ENCODE measurements at regions not wholly inside any gene's neighbourhood (a gene's known extent, or its start where the extent isn't known, plus 50 kb on each side); places are given as distances from the start of the nearest gene placed in this dataset.
"Not testable (repeated sequence)": the region's sequence is repeated elsewhere in the genome, so short reads cannot be mapped to it uniquely, and the experiment has no call there.

- no peak for DNase-seq (ENCODE audit: low read depth)
Measured at GRCh38 chr13:71382285-71382684, 484.7 kb downstream of the DACH1 start.

DNA sequence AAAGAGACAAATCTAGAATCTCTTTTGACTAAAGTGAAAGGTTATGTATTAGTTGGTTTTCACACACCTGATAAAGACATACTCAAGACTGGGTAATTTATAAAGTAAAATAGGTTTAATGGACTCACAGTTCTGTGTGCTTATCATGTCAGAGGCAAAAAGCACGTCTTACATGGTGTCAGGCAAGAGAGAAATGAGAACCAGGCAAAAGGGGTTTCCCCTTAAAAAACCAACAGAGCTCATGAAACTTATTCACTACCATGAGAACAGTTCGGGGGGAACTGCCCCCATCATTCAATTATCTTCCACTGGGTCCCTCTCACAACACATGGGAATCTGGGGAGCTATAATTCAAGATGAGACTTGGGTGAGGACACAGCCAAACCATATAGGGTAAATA is 486.8 kb downstream of the DACH1 start:
- no peak for DNase-seq (ENCODE audit: low read depth)

GRCh38 chr13:71378961-71379905 is 487.8 kb downstream of the DACH1 start:
- DNase-seq (ENCODE audit: low read depth) = no peak

DNA sequence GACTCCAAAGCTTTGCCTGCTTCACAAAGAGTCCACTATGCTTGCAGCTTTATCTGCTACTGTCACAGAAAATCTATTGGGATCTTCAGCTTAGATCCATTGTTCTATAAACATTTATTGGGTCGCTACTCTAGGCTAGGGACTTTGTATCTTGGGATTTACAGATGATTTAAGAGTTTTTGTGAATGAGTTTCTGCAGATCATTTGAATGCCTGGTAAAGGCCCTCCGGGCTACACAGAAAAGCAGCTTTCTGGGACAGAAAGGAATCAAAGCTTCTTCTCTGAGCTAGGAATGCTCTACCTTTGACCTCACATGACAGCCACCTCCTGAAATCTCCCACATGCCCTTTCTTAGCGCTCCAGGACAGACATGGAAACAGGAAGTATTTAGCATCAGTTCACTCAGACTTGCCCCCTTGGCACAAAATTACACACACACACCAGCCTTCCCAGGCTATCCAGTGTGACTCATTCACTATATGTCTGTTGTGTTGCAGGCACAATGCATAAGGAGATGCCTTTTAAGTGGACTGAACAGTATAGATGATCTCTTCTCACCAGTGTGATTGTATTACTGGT is 492.4 kb downstream of the DACH1 start:
- no peak for DNase-seq (ENCODE audit: low read depth)

DNA sequence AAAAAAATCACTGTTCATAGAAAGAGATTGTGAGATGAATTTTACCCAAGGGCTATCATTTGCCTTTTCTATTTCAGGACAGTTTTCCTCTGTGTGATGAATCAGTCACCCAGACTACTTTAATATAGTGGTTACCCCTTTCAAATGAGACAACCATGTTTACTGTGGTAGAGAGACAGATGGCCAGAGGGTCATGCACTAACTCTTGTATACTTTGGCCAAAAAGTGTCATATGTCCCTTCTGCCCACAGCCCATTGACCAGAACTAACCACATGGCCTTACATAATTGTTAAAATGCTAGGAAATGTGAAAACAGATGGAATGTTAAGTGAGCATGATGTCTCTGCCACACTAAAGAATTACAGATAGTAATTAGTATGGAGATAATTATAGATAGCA is 498.7 kb downstream of the DACH1 start:
- no peak for DNase-seq (ENCODE audit: low read depth)

- DNase-seq (ENCODE audit: low read depth) = no peak
Measured at GRCh38 chr13:71360041-71360440, 507.0 kb downstream of the DACH1 start.

DNA sequence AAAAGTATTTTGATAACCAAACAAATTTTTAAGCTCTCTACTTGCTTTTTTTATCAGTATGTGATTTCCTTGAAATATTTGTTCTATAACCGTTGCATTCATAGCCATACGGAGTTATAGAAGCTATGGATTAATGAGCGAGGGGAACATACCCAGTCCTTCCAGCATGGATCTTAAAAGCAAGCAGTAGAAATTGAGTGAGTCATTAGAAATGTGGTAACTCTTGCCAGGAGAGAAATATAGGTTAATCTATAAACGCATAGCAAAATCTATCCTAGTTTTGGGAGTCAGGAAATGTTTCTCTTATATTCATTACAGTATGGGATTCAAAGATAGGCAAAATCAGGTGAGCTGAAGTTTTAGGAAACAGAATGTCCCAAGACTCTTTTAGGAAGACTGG is 507.4 kb downstream of the DACH1 start:
- DNase-seq (ENCODE audit: low read depth) = no peak

DNA sequence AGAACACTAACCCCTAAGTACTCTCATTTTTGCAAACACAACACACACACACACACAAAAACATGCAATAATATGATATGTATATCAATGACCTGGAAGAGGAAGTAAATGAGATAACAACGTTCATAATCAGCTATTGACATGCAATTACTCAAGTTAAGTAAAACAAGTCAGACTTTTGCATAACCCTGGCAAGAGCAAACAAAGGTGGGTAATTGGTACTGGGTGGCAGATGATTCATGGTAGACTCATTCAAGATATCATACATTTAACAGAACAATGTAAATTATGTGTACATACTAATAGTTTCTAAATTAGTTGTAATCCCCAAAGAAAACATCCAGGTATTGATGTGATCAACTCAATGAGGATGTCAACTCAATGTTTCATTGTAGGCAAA is 508.8 kb downstream of the DACH1 start:
- DNase-seq (ENCODE audit: low read depth) = no peak

DNA sequence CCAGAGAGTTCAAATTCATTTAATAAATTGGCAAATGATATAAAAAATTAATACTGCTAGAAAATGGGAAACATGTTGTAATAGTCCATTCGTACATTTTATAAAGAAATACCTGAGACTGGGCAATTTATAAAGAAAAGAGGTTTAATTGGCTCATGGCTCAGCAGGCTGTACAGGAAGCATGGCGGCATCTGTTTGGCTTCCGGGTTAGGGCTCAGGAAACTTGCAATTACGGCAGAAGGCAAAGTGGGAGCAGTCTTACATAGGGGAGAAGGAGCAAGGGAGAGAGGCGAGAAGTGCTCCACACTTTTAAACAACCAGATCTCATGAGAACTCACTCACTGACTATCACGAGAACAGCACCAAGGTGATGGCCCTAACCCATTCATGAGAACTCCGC is 512.0 kb downstream of the DACH1 start:
- no peak for DNase-seq (ENCODE audit: low read depth)

GRCh38 chr13:71350886-71351285 is 516.1 kb downstream of the DACH1 start:
- DNase-seq (ENCODE audit: low read depth) = no peak

DNA sequence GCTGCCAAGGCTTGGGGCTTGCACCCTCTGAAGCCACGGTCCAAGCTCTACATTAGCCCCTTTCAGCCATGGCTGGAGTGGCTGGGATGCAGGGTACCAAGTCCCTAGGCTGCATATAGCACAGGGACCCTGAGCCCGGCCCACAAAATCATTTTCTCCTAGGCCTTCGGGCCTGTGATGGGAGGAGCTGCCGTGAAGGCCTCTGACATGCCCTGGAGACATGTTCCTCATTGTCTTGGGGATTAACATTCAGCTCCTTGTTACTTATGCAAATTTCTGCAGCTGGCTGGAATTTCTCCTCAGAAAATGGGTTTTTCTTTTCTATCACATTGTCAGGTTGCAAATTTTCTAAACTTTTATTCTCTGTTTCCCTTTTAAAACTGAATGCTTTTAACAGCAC is 521.1 kb downstream of the DACH1 start:
- DNase-seq (ENCODE audit: low read depth) = not testable (repeated sequence)

- no peak for DNase-seq (ENCODE audit: low read depth)
Measured at GRCh38 chr13:71339736-71340135, 527.3 kb downstream of the DACH1 start.

DNA sequence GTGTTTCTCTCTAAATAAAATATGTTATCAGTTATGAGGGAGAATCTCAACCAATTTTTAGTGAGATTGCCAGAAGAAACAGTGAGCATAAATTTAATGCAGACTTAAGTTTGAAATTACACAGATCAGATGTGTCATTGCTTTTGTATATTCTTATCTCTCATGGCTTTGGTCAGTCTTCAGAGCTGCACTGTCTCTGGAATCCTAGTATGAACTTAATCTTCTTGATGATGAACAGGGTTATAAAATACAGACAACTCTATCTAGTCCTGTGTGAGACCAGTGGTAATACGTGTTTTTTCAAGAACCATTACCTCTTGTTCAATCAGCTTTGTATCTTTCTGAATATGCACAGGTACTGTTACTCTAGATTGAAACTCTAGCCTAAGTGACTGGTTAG is 528.0 kb downstream of the DACH1 start:
- no peak for DNase-seq (ENCODE audit: low read depth)

DNA sequence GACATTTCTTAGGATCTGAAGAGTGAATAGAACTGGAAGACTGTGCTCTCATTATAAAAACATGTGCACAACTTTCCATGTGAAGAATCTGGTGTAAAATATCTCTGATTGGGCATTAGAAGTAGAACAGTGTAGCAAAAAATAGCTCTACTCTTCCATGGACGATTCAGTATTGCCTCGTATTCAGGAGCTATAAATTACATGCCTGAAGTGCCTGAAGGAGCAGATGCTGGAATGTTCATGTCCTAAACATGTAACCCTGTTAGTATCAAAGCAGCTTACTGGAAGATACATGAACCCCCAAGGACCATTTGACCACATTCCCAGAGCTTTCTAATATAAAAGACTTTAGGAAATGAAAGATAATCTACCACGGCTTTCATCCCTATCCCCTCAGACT is 528.9 kb downstream of the DACH1 start:
- no peak for DNase-seq (ENCODE audit: low read depth)

- no peak for DNase-seq (ENCODE audit: low read depth)
Measured at GRCh38 chr13:71327266-71327665, 539.7 kb downstream of the DACH1 start.

GRCh38 chr13:71325556-71325955 is 541.4 kb downstream of the DACH1 start:
- no peak for DNase-seq (ENCODE audit: low read depth)

DNA sequence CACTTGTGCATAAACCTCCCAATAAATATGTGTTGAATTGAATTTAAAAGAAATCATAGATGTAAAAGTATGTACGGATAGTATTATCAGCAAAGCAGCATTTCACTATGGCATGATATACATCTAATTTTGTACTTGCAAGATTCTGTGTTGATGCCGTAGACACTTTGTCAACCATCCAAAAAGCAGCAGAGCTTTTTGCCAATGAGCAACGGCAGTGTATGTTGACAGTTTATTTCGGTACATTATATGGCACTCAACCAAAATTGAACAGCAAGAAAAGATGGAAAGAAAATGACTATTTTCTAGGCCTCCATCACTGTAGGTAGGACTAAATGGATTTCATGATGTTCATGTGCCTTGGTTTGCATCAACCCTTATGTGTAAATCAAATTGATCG is 543.7 kb downstream of the DACH1 start:
- no peak for DNase-seq (ENCODE audit: low read depth)

GRCh38 chr13:71320452-71320851 is 546.6 kb downstream of the DACH1 start:
- DNase-seq (ENCODE audit: low read depth) = peak; percentile 0

DNA sequence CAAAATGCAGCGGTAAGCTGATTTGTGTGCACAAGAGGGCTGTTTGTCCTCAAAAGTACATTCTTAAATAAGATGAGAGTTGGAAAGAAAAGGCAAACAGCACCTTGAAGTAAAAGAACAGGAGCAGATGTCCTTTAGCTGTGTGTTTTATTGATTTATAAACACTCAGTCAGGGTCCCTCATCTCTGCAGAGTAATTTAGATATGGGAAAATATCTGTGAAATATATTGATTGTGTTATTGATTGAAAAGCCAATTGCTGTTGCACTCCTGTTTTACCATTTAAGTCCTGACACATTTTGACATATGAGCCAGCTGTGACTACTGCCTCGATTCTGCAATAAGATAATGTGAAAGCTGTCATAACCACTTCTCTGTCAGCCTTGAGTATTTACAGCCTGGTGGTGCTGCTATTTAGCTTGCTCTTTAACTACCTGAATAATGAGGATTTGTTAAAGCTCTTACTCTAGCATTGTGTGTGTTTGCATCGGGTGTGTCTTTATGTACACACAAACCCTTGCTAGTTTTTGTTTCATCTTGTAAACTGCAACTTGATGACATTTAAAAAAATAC is 550.1 kb downstream of the DACH1 start:
- DNase-seq (ENCODE audit: low read depth) = no peak

GRCh38 chr13:71312923-71313322 is 554.1 kb downstream of the DACH1 start:
- DNase-seq (ENCODE audit: low read depth) = no peak

DNA sequence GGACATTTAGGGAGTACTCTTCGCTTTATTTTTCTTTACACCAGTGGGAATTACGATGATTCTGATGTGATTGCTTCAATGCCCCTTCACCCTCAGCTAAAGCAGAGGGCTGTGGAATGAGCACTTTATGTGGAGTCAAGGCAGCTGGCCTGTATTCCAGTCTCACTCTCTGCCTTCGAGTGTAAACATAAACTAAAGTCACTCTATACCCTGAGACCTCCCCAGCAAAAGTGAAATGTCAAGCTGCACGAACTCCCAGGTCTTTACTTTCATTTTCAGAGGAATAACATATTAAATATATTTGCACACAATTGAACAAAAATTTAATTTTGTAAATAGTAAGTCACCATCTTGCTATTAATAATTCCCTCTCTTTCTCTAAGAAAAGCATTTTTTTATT is 557.1 kb downstream of the DACH1 start:
- no peak for DNase-seq (ENCODE audit: low read depth)

- no peak for DNase-seq (ENCODE audit: low read depth)
Measured at GRCh38 chr13:71306821-71307220, 560.2 kb downstream of the DACH1 start.

- no peak for DNase-seq (ENCODE audit: low read depth)
Measured at GRCh38 chr13:71304861-71305260, 562.1 kb downstream of the DACH1 start.

Measured in M059J (cell line).